ENCODE measurements at regions not wholly inside any gene's neighbourhood (a gene's known extent, or its start where the extent isn't known, plus 50 kb on each side); places are given as distances from the start of the nearest gene placed in this dataset.

DNA sequence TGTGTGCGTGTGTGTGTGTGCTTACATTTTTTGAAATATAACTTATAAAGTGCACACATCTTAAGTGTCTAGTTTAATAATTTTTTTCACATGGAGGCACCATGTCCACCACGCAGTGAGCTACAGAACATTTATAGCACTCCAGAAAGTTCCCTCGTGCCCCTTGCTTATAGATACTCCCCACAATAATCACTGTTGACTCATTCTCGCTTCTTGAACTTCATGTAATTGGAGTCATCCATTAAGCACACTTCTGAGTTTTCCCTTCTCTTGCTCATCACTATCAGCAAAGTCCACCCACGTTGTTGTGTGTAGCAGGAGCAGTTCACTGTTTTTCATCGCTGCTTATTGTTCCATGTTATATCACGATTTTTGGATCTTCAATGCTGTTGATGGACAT, 78.4 kb upstream of the DISP3 start:
- no peak overlapping the region for H3K27ac ChIP-seq (ENCODE audit: insufficient read depth, low read depth, low read length)
- no peak overlapping the region for H3K4me3 ChIP-seq (replicated peaks in 1 of 3; ENCODE audit: insufficient read depth in 1 of 3, low read depth in 1 of 3, low read length in 3 of 3)
- H3K79me2 ChIP-seq (ENCODE audit: control insufficient read depth, insufficient read depth, low read length), result no peaks in the 10 kb centered on the region
- H3K9ac ChIP-seq (replicated peaks; ENCODE audit: extremely low read depth, insufficient read depth, low read length), result no peak overlapping the region
- H3K9me3 ChIP-seq (replicated peaks; ENCODE audit: control insufficient read depth, insufficient read depth, low read length), result no peaks in the 10 kb centered on the region
- no peaks in the 10 kb centered on the region for H3K4me1 ChIP-seq (ENCODE audit: control insufficient read depth, extremely low read depth, insufficient read depth, low read length)
- no peak for TF ChIP-seq POLR2AphosphoS5 (IDR thresholded peaks at IDR 0.05; ENCODE audit: insufficient read depth, low read depth, low read length)
- TF ChIP-seq, protein P1, sequence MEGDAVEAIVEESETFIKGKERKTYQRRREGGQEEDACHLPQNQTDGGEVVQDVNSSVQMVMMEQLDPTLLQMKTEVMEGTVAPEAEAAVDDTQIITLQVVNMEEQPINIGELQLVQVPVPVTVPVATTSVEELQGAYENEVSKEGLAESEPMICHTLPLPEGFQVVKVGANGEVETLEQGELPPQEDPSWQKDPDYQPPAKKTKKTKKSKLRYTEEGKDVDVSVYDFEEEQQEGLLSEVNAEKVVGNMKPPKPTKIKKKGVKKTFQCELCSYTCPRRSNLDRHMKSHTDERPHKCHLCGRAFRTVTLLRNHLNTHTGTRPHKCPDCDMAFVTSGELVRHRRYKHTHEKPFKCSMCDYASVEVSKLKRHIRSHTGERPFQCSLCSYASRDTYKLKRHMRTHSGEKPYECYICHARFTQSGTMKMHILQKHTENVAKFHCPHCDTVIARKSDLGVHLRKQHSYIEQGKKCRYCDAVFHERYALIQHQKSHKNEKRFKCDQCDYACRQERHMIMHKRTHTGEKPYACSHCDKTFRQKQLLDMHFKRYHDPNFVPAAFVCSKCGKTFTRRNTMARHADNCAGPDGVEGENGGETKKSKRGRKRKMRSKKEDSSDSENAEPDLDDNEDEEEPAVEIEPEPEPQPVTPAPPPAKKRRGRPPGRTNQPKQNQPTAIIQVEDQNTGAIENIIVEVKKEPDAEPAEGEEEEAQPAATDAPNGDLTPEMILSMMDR (IDR thresholded peaks at IDR 0.05; ENCODE audit: extremely low read depth in 1 of 2, insufficient read depth in 1 of 2, low read depth in 1 of 2, low read length in 2 of 2), result no peak
- TF ChIP-seq MYC (IDR thresholded peaks at IDR 0.05; ENCODE audit: low read depth, low read length), result no peak
- TF ChIP-seq, protein P2, sequence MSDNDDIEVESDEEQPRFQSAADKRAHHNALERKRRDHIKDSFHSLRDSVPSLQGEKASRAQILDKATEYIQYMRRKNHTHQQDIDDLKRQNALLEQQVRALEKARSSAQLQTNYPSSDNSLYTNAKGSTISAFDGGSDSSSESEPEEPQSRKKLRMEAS (IDR thresholded peaks at IDR 0.05; ENCODE audit: insufficient read depth, insufficient read length), result no peak
- no peak for TF ChIP-seq POLR2A (IDR thresholded peaks at IDR 0.05; ENCODE audit: low read depth, low read length)
- TF ChIP-seq FOS (IDR thresholded peaks at IDR 0.05; ENCODE audit: borderline replicate concordance, insufficient read depth, low read length), result no peak
- no peak for TF ChIP-seq EZH2 (IDR thresholded peaks at IDR 0.05; ENCODE audit: borderline replicate concordance, low read depth, low read length, severe bottlenecking)
- TF ChIP-seq JUN (IDR thresholded peaks at IDR 0.05; ENCODE audit: borderline replicate concordance, insufficient read depth, insufficient read length, low read depth), result no peak
- TF ChIP-seq GATA2 (IDR thresholded peaks at IDR 0.05; ENCODE audit: insufficient read depth, insufficient read length, low read depth, low read length), result no peak
- no peak overlapping the region for H3K4me2 ChIP-seq (ENCODE audit: insufficient read depth, low read length)
- H4K20me1 ChIP-seq (replicated peaks; ENCODE audit: control insufficient read depth, extremely low read depth, insufficient read depth, low read length), result no peaks in the 10 kb centered on the region
- no peaks in the 10 kb centered on the region for H3K27me3 ChIP-seq (ENCODE audit: control insufficient read depth in 2 of 2, insufficient read depth in 2 of 2, low read length in 2 of 2)
- FAIRE-seq (no peak), DNase-seq (ENCODE audit: low read depth, low spot score) (no peak)
- CTCF ChIA-PET, result no interaction called here
- H3K9me1 ChIP-seq (replicated peaks; ENCODE audit: control insufficient read depth, extremely low read depth, insufficient read depth, low read length), result no peaks in the 10 kb centered on the region
- no peak overlapping the region for H2AFZ ChIP-seq (ENCODE audit: low read depth, low read length)
- H3K36me3 ChIP-seq (ENCODE audit: control insufficient read depth in 2 of 2, extremely low read depth in 1 of 2, insufficient read depth in 2 of 2, low read length in 2 of 2), result no peaks in the 10 kb centered on the region
- intact Hi-C loops (cut with micrococcal nuclease), result no loop called here
- POLR2A ChIA-PET, result no interaction called here
- no TSS peak for BruUV-seq (replicated peaks)
- dilution Hi-C loops (cut with MboI; ENCODE audit: extremely low pct_ligation_motif_present, low sequenced_read_pairs), result no loop called here

All from endothelial cell of umbilical vein (primary cell).